ENCODE measurements at regions not wholly inside any gene's neighbourhood (a gene's known extent, or its start where the extent isn't known, plus 50 kb on each side); places are given as distances from the start of the nearest gene placed in this dataset.
"Not testable (repeated sequence)": the region's sequence is repeated elsewhere in the genome, so short reads cannot be mapped to it uniquely, and the experiment has no call there.

DNA sequence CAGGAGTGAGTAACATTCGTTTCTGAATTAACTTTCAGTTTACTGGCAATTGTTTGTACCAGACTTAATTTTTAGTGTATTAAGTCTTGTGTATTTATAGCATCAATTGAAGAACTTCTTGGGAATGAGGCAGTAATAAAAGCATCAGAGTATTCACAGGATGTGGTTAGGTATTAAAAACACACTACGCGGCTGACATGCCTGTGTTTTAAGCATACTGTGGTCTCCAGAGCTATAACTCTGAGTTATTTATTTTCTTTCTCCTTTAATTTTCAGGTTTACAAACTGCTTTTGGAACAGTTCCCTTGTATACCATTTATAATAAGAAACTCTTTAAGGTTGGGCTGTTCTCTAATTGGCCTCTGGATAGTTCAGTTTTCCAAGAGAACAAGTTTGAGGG, 626.1 kb upstream of the NRG3 start (continued):
- TF ChIP-seq, protein P1, sequence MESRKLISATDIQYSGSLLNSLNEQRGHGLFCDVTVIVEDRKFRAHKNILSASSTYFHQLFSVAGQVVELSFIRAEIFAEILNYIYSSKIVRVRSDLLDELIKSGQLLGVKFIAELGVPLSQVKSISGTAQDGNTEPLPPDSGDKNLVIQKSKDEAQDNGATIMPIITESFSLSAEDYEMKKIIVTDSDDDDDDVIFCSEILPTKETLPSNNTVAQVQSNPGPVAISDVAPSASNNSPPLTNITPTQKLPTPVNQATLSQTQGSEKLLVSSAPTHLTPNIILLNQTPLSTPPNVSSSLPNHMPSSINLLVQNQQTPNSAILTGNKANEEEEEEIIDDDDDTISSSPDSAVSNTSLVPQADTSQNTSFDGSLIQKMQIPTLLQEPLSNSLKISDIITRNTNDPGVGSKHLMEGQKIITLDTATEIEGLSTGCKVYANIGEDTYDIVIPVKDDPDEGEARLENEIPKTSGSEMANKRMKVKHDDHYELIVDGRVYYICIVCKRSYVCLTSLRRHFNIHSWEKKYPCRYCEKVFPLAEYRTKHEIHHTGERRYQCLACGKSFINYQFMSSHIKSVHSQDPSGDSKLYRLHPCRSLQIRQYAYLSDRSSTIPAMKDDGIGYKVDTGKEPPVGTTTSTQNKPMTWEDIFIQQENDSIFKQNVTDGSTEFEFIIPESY (IDR thresholded peaks at IDR 0.05; ENCODE audit: borderline replicate concordance, low read depth): no peak

DNA sequence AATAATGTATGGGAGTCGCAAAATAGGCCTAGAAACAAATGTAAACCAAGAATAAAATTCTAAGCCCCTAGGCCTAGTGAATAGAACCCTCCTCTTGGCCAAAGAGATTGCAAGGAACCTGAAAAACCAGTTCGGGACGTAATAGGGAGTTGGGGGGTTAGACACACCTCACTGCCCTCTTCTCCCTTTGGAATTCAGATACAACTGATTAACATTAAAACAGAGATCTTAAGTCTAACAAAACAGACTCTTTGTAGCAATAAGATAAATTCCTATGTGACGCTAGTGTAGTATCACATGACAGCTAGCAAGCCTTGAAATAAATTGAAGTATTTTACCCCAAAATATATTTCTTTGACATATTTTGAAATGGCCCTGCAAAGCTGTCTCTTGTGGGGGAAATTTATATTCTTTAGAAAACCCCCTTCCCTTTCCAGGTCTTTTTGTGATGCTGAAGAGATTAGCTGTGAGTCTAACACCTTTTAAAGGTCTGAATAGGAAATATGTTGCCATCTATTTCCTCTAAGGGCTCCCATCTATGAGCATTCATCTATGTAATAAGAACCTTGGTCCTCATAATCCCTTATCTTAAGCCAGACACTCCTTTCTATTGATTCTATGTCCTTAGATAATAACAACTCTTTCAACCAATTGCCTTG, 623.4 kb upstream of the NRG3 start:
- CTCF ChIA-PET: interaction anchor here (2.0 kb wide), 1 partner anchor 71 kb away, joined by 4 read pairs; no protein-coding TSS in a partner anchor

DNA sequence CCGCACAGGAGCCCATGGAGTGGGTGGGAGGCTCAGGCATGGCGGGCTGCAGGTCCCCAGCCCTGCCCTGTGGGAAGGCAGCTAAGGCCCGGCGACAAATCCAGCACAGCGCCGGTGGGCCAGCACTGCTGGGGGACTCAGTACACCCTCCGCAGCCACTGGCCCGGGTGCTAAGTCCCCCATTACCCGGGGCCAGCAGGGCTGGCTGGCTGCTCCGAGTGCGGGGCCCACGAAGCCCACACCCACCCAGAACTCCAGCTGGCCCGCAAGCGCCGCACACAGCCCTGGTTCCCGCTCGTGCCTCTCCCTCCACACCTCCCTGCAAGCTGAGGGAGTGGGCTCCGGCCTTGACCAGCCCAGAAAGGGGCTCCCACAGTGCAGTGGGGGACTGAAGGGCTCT, 610.0 kb upstream of the NRG3 start:
- H3K36me3 ChIP-seq (replicated peaks in 1 of 2; ENCODE audit: control insufficient read depth in 1 of 2, insufficient read depth in 2 of 2, low read length in 1 of 2); DNase-seq; H3K9me3 ChIP-seq; H3K27ac ChIP-seq (ENCODE audit: low read depth in 2 of 2, low read length in 1 of 2); CTCF ChIA-PET; H2AFZ ChIP-seq (ENCODE audit: low read depth); H3K4me3 ChIP-seq (ENCODE audit: low read depth in 2 of 2, low read length in 1 of 2); H3K9me2 ChIP-seq; POLR2A ChIA-PET; H4K20me1 ChIP-seq (ENCODE audit: insufficient read depth); H3K79me2 ChIP-seq (ENCODE audit: insufficient read depth); H3K27me3 ChIP-seq (ENCODE audit: insufficient read depth); H3K9ac ChIP-seq; H3K4me2 ChIP-seq; H3K4me1 ChIP-seq (ENCODE audit: control insufficient read depth in 1 of 2, insufficient read depth in 2 of 2, low read depth in 1 of 2, low read length in 1 of 2); H3F3A ChIP-seq (replicated peaks; ENCODE audit: insufficient read depth): not testable (repeated sequence)
- WGBS (ENCODE audit: low lambda C conversion rate): 28% methylated on average over 7 of the region's 18 CpGs

More for the DNA sequence above, 623.4 kb upstream of the NRG3 start:
- H3K9me3 ChIP-seq: peaks cover 6% of the 10 kb centered on the region; the same call in 1 of the 2 replicates
- H3K79me2 ChIP-seq (ENCODE audit: insufficient read depth): no peaks in the 10 kb centered on the region
- no peak overlapping the region for H3K27ac ChIP-seq (ENCODE audit: low read depth in 2 of 2, low read length in 1 of 2)
- no peak overlapping the region for H2AFZ ChIP-seq (ENCODE audit: low read depth)
- no peak overlapping the region for H3K4me3 ChIP-seq (ENCODE audit: low read depth in 2 of 2, low read length in 1 of 2)
- no peaks in the 10 kb centered on the region for H3K4me1 ChIP-seq (ENCODE audit: control insufficient read depth in 1 of 2, insufficient read depth in 2 of 2, low read depth in 1 of 2, low read length in 1 of 2)
- POLR2A ChIA-PET: no interaction called here
- no peak for DNase-seq
- H3K36me3 ChIP-seq (replicated peaks in 1 of 2; ENCODE audit: control insufficient read depth in 1 of 2, insufficient read depth in 2 of 2, low read length in 1 of 2): no peaks in the 10 kb centered on the region
- no peaks in the 10 kb centered on the region for H3K27me3 ChIP-seq (ENCODE audit: insufficient read depth)
- H3F3A ChIP-seq (replicated peaks; ENCODE audit: insufficient read depth): no peaks in the 10 kb centered on the region
- WGBS (ENCODE audit: low lambda C conversion rate): 10% methylated on average over 4 of the region's 4 CpGs
- H3K9ac ChIP-seq: no peak overlapping the region
- TF ChIP-seq YY1 (IDR thresholded peaks at IDR 0.05; ENCODE audit: low read depth): no peak
- TF ChIP-seq JUND (IDR thresholded peaks at IDR 0.05): no peak
- TF ChIP-seq, protein P2, sequence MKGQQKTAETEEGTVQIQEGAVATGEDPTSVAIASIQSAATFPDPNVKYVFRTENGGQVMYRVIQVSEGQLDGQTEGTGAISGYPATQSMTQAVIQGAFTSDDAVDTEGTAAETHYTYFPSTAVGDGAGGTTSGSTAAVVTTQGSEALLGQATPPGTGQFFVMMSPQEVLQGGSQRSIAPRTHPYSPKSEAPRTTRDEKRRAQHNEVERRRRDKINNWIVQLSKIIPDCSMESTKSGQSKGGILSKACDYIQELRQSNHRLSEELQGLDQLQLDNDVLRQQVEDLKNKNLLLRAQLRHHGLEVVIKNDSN (IDR thresholded peaks at IDR 0.05; ENCODE audit: borderline replicate concordance, low read depth): no peak
- no peaks in the 10 kb centered on the region for H3K9me2 ChIP-seq
- H4K20me1 ChIP-seq (ENCODE audit: insufficient read depth): no peaks in the 10 kb centered on the region
- no peak overlapping the region for H3K4me2 ChIP-seq

DNA sequence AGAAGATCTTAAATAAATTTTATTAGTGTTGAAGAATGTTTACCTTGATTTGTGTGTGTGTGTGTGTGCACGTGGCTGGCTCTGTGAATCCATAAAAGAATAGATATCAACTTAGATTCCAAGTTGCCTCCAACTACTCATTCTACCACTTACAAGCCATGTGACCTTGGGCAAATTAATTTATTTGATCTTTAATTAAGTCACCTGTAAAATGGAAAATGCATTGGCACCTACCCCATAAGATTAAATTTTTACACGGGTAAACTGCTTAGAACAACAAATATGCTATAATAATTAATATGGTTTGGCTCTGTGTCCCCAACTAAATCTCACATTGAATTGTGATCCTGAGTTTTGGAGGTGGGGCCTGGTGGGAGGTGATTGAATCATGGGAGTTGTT, 604.9 kb upstream of the NRG3 start:
- WGBS (ENCODE audit: low lambda C conversion rate): 6% methylated on average over 2 of the region's 2 CpGs
- Histone ChIP-seq H3F3A (replicated peaks; ENCODE audit: insufficient read depth) (no peaks in the 10 kb centered on the region), H3K27me3 (ENCODE audit: insufficient read depth) (no peaks in the 10 kb centered on the region), H3K9me3 (no peaks in the 10 kb centered on the region), H3K9me2 (no peaks in the 10 kb centered on the region), H3K4me2 (no peak overlapping the region), H3K9ac (no peak overlapping the region), H4K20me1 (ENCODE audit: insufficient read depth) (no peaks in the 10 kb centered on the region), H3K79me2 (ENCODE audit: insufficient read depth) (no peaks in the 10 kb centered on the region), H3K27ac (ENCODE audit: low read depth in 2 of 2, low read length in 1 of 2) (no peak overlapping the region), H3K36me3 (replicated peaks in 1 of 2; ENCODE audit: control insufficient read depth in 1 of 2, insufficient read depth in 2 of 2, low read length in 1 of 2) (no peaks in the 10 kb centered on the region), H2AFZ (ENCODE audit: low read depth) (no peak overlapping the region), H3K4me1 (ENCODE audit: control insufficient read depth in 1 of 2, insufficient read depth in 2 of 2, low read depth in 1 of 2, low read length in 1 of 2) (no peaks in the 10 kb centered on the region), H3K4me3 (ENCODE audit: low read depth in 2 of 2, low read length in 1 of 2) (no peak overlapping the region)
- CTCF ChIA-PET: no interaction called here
- POLR2A ChIA-PET: no interaction called here
- DNase-seq: no peak
- TF ChIP-seq GATA2 (CRISPR knock-in tag; IDR thresholded peaks at IDR 0.05) (no peak), RAD21 (IDR thresholded peaks at IDR 0.05; ENCODE audit: low read length) (no peak), GABPA (IDR thresholded peaks at IDR 0.05; ENCODE audit: low read depth) (no peak), RCOR1 (IDR thresholded peaks at IDR 0.05; ENCODE audit: low read length) (no peak), SIN3A (IDR thresholded peaks at IDR 0.05; ENCODE audit: borderline replicate concordance, low read depth, low read length) (no peak), POLR2AphosphoS5 (IDR thresholded peaks at IDR 0.05; ENCODE audit: low read depth, low read length) (no peak)
- TF ChIP-seq, protein P3, sequence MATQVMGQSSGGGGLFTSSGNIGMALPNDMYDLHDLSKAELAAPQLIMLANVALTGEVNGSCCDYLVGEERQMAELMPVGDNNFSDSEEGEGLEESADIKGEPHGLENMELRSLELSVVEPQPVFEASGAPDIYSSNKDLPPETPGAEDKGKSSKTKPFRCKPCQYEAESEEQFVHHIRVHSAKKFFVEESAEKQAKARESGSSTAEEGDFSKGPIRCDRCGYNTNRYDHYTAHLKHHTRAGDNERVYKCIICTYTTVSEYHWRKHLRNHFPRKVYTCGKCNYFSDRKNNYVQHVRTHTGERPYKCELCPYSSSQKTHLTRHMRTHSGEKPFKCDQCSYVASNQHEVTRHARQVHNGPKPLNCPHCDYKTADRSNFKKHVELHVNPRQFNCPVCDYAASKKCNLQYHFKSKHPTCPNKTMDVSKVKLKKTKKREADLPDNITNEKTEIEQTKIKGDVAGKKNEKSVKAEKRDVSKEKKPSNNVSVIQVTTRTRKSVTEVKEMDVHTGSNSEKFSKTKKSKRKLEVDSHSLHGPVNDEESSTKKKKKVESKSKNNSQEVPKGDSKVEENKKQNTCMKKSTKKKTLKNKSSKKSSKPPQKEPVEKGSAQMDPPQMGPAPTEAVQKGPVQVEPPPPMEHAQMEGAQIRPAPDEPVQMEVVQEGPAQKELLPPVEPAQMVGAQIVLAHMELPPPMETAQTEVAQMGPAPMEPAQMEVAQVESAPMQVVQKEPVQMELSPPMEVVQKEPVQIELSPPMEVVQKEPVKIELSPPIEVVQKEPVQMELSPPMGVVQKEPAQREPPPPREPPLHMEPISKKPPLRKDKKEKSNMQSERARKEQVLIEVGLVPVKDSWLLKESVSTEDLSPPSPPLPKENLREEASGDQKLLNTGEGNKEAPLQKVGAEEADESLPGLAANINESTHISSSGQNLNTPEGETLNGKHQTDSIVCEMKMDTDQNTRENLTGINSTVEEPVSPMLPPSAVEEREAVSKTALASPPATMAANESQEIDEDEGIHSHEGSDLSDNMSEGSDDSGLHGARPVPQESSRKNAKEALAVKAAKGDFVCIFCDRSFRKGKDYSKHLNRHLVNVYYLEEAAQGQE (IDR thresholded peaks at IDR 0.05; ENCODE audit: low read depth, low read length): no peak
- TF ChIP-seq, protein P1 (IDR thresholded peaks at IDR 0.05; ENCODE audit: borderline replicate concordance, low read depth): no peak
